OCI-LY1 (cell line): ENCODE measurements at regions not wholly inside any gene's neighbourhood (a gene's known extent, or its start where the extent isn't known, plus 50 kb on each side); places are given as distances from the start of the nearest gene placed in this dataset.

Experiments used
- CTCF ChIP-seq: fragments of 200-600 bp; sonication (generic), shearing (Covaris generic); IDR thresholded peaks from 2 replicates; pipeline ENCODE4 v1.5.1; 2017; ENCODE audit warnings: mild to moderate bottlenecking, antibody characterized with exemption, low read length, moderate library complexity, mixed read lengths
- EZH2 ChIP-seq: fragments of 200-600 bp; sonication (generic), shearing (Covaris generic); IDR thresholded peaks from 2 replicates; pipeline ENCODE4 v1.8.0; 2017; ENCODE audit warnings: borderline replicate concordance, mixed run types, mild to moderate bottlenecking, antibody characterized with exemption, low read length, moderate library complexity, mixed read lengths

DNA sequence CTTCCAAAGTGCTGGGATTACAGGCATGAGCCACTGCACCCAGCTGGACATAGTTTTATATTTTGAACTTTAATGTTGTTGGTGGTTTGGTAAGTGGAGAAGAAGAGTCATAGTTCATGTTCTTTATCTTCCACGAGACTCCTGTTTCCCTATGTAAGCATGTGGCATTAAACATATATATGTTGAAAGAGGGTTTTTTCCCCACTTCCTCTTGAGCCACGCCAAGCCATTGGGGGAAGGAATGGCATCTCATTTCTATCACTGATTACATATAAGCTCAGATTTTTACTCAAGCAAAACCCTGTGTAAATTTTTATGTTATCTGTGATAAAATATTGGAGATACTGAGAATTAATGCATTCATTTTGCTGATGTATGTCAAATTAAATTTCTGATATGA is 300.4 kb downstream of the PHF14 start:
- TF ChIP-seq CTCF (no peak), EZH2 (no peak)
